SK-N-MC (cell line): ENCODE measurements at regions not wholly inside any gene's neighbourhood (a gene's known extent, or its start where the extent isn't known, plus 50 kb on each side); places are given as distances from the start of the nearest gene placed in this dataset.

Experiments used
- DNase-seq: peaks from one replicate; pipeline ENCODE4 v3.0.0-alpha.2; 2011; ENCODE audit warnings: low read depth, low spot score
- H3K27ac ChIP-seq: fragments of 200-600 bp; sonication (generic); 2 replicates; pipeline ENCODE4 v1.5.1; 2016; ENCODE audit warnings: mixed run types
- H3K36me3 ChIP-seq: fragments of 200-600 bp; sonication (generic); 2 replicates; pipeline ENCODE4 v1.6.1; 2017; ENCODE audit warnings: antibody characterized with exemption, low read length, mixed read lengths; ENCODE audit not compliant: insufficient read depth
- H3K4me3 ChIP-seq: fragments of 200-600 bp; sonication (generic); 2 replicates; pipeline ENCODE4 v1.5.1; 2016
- H3K9ac ChIP-seq: fragments of 200-600 bp; sonication (generic); 2 replicates; pipeline ENCODE4 v1.8.0; 2017; ENCODE audit warnings: mixed run types, mixed read lengths; ENCODE audit not compliant: insufficient read length
- H3K9me3 ChIP-seq: fragments of 200-600 bp; sonication (generic); 2 replicates; pipeline ENCODE4 v1.6.1; 2017; ENCODE audit warnings: low read depth, mild to moderate bottlenecking, antibody characterized with exemption, low read length, moderate library complexity, mixed read lengths
- EZH2 ChIP-seq: fragments of 200-600 bp; sonication (generic); IDR thresholded peaks from one replicate; pipeline ENCODE4 v1.6.1; 2017; ENCODE audit warnings: antibody characterized with exemption
- FOXP2 ChIP-seq: optimal IDR thresholded peaks from 2 replicates; pipeline ENCODE3; 2011; ENCODE audit warnings: mild to moderate bottlenecking, moderate library complexity; ENCODE audit not compliant: insufficient read depth; ENCODE audit errors: extremely low read length, control extremely low read depth
- POLR2AphosphoS5 ChIP-seq: IDR thresholded peaks from 2 replicates; pipeline ENCODE4 v1.6.1; 2012; ENCODE audit warnings: mild to moderate bottlenecking, low read depth, low read length, borderline replicate concordance

DNA sequence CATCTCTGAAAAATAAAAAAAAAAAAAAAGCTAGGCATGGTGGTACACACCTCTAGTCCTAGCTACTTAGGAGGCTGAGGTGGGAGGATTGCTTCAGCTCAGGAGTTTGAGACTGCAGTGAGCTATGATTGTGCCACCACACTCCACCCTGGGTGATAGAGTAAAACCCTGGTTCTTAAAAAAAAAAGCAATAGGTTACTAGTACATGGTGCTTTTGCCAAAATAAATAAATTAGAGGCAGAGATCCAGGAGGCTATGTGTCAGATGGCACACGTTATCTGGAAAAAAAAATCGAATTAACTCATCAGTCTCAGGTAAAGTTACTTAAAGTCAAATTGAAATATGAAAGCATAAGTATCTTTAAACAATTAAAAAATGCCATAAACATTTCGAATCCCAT is 94.3 kb downstream of the VCX3A start:
- H3K27ac ChIP-seq = no peak overlapping the region
- DNase-seq = no peak
- H3K36me3 ChIP-seq = no peaks in the 10 kb centered on the region
- no peak overlapping the region for H3K4me3 ChIP-seq
- TF ChIP-seq FOXP2 (no peak), EZH2 (no peak), POLR2AphosphoS5 (no peak)
- H3K9ac ChIP-seq = no peak overlapping the region
- no peaks in the 10 kb centered on the region for H3K9me3 ChIP-seq

DNA sequence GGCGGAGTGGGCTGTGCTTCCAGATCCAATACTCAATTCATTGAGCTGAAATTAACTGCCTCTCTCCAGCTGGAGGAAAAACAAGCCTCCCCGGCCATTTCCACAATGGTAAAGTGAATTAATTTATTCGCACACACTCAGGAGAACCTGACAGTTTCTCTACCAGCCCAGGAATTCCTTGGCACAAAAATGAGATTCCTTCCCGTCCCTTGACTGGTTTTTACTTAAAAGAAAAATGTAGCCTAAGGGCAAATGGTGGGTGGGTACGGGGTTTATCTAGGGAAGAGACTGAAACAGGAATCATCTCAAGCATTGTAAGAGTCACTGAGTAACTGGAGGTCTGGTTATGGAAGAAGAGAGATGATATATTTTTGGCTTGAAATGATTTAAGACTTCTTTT is 102.7 kb downstream of the VCX3A start:
- H3K4me3 ChIP-seq = peak overlapping the region; percentile 42
- no peaks in the 10 kb centered on the region for H3K36me3 ChIP-seq
- H3K27ac ChIP-seq = no peak overlapping the region
- peak; percentile 40 for DNase-seq
- H3K9ac ChIP-seq = no peak overlapping the region
- no peak for TF ChIP-seq EZH2
- no peaks in the 10 kb centered on the region for H3K9me3 ChIP-seq

DNA sequence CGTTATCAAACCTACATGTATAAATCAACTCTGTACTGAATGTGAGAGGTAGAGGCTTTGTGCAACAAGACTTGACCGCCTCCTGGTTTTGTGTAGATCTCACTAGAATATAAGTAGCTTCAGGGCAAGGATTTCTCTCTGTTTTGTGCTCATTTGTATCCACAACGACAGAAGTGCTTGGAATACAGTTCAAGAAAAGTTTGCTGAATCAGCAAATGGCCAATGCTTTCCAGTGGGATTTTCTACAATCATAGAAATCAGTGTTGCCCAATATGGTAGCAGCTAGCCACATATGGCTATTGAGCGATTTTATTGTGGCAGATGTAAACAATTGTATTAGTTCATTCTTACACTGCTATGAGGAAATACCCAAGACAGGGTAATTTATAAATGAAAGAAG is 127.4 kb downstream of the VCX3A start:
- H3K27ac ChIP-seq = no peak overlapping the region
- TF ChIP-seq FOXP2 = no peak
- no peak for TF ChIP-seq POLR2AphosphoS5
- no peak for TF ChIP-seq EZH2
- no peak overlapping the region for H3K4me3 ChIP-seq

DNA sequence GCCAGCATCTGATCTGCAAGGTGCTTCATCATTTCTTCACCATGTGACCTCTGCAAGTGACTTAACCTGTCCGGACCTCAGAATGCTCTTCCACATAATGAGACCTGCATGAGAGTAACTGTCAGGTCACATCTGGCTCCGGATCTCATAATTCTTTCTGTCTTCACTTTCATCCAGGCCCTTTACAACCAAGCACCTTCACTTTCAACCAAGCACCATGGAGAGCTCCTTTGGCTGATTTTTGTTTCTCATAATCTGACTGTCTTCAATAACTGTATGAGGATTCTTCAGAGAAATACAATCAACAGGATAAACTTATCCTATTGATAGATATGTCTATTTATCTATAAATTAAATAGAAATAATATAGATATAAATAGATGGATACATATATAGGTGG is 148.1 kb downstream of the VCX3A start:
- no peak overlapping the region for H3K4me3 ChIP-seq
- no peak for DNase-seq
- H3K9me3 ChIP-seq = no peaks in the 10 kb centered on the region
- H3K36me3 ChIP-seq = no peaks in the 10 kb centered on the region
- H3K9ac ChIP-seq = no peak overlapping the region
- TF ChIP-seq POLR2AphosphoS5 = no peak
- no peak for TF ChIP-seq EZH2
- no peak for TF ChIP-seq FOXP2
- no peak overlapping the region for H3K27ac ChIP-seq

More for the DNA sequence above, 127.4 kb downstream of the VCX3A start:
- H3K9me3 ChIP-seq = no peaks in the 10 kb centered on the region
- H3K36me3 ChIP-seq = no peaks in the 10 kb centered on the region
- no peak overlapping the region for H3K9ac ChIP-seq
- no peak for DNase-seq

DNA sequence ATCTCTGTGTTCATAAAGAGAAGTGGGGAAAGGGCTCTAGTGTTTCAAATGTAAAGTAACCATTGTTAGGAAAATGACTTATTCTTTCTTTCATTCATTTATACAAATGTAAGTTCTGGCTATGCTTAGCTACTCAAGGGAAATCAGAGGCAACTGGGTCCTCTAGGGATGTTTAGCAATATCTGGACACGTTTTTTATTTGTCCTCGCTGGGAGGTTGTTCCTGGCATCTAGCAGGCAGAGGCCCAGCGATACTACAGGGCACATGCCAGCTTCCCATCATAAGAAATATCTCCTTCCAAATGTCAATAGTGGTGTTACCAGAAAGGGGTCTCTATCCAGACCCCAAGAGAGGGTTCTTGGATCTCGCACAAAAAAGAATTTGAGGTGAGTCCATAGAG is 150.0 kb downstream of the VCX3A start:
- no peak for DNase-seq
- no peak overlapping the region for H3K4me3 ChIP-seq
- H3K9ac ChIP-seq = no peak overlapping the region
- no peak overlapping the region for H3K27ac ChIP-seq
- TF ChIP-seq FOXP2 (no peak), POLR2AphosphoS5 (no peak), EZH2 (no peak)
- H3K36me3 ChIP-seq = no peaks in the 10 kb centered on the region
- H3K9me3 ChIP-seq = no peaks in the 10 kb centered on the region

DNA sequence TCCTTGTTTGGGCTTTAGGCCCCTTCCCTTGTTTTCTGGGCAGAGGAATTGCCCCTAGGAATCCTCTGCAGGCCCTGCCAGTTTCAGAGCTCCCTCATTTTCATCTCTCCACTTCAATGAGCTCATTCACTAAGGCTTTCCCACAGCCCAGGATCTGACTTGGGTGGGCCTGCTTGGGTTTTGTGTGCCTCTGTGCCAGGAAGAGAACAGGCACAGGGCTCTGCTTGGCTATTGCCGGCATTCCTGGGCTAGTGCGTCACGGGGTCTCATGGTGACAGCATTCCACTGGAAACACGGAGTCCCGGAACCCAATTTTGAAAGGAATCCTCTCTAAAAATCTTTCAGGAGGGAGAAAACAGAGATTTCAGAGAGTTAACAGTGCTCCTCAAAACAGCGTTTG is 150.5 kb downstream of the VCX3A start:
- TF ChIP-seq EZH2 (no peak), FOXP2 (no peak), POLR2AphosphoS5 (no peak)
- no peak for DNase-seq
- no peaks in the 10 kb centered on the region for H3K9me3 ChIP-seq
- no peak overlapping the region for H3K4me3 ChIP-seq
- no peaks in the 10 kb centered on the region for H3K36me3 ChIP-seq
- H3K27ac ChIP-seq = no peak overlapping the region
- no peak overlapping the region for H3K9ac ChIP-seq

DNA sequence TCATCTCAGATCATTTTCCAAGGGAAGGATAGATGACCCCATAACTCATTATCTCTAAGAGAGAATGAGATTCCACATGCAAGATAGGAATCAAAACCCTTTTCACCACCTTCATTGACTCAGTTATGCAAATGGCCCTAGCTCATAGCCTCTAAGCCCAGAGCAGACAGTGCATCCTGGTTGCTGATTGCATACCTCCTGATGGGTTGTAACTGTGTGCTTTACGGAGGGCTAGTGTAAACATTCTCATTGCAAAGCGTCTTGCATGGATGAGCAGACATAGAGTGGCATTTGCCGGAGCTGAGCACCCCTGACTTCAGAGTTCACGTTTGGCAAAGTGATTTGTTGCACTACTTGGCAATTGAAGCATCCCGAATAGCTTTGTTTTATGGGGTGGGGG is 151.0 kb downstream of the VCX3A start:
- TF ChIP-seq EZH2 = no peak
- no peak for TF ChIP-seq POLR2AphosphoS5
- TF ChIP-seq FOXP2 = no peak
- Histone ChIP-seq H3K36me3 (no peaks in the 10 kb centered on the region), H3K27ac (no peak overlapping the region), H3K4me3 (no peak overlapping the region), H3K9me3 (no peaks in the 10 kb centered on the region), H3K9ac (no peak overlapping the region)
- DNase-seq = no peak

DNA sequence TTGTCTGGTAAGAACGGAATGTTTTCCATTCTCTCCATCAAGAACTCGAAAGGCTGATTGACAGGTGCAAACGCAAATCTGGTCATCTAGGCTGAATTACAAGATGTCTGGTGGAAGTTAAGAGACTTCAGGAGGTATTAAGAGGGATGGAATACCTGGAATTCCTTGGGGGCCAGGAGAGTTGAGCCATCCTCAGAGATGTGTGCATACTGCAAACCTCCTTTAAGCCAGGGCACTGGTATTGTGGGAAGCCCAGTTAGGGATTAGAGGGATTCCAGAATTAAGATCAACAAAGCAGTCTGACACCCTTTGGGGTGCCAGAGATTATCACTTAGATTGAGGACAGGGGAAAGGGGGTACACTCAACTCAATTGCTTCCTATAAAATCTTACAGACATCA is 151.4 kb downstream of the VCX3A start:
- Histone ChIP-seq H3K27ac (no peak overlapping the region), H3K36me3 (no peaks in the 10 kb centered on the region), H3K9ac (no peak overlapping the region), H3K4me3 (no peak overlapping the region), H3K9me3 (no peaks in the 10 kb centered on the region)
- no peak for TF ChIP-seq FOXP2
- TF ChIP-seq EZH2 = no peak
- TF ChIP-seq POLR2AphosphoS5 = no peak
- DNase-seq = no peak

DNA sequence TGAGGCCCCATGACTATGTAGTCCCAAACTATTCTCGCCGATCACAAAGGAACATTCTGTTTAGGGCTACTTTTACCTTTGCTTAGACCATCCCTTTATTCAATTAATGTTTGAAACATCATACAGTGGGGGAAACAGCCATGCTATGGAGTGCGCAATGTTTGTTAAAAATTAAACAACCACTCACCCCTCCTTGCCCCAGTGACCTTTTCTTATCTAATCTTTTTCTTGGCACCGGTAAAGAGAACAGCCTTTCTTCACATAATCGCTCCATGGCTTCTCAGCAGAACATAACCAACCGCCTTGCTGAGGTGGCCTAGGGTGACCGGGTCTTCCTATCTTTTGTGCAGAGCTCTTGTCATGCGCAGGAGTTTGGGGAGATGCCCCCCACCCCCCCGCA is 152.6 kb downstream of the VCX3A start:
- Histone ChIP-seq H3K4me3 (no peak overlapping the region), H3K36me3 (no peaks in the 10 kb centered on the region), H3K27ac (no peak overlapping the region), H3K9me3 (no peaks in the 10 kb centered on the region), H3K9ac (no peak overlapping the region)
- DNase-seq = no peak
- TF ChIP-seq EZH2 = no peak
- TF ChIP-seq FOXP2 = no peak
- TF ChIP-seq POLR2AphosphoS5 = no peak

DNA sequence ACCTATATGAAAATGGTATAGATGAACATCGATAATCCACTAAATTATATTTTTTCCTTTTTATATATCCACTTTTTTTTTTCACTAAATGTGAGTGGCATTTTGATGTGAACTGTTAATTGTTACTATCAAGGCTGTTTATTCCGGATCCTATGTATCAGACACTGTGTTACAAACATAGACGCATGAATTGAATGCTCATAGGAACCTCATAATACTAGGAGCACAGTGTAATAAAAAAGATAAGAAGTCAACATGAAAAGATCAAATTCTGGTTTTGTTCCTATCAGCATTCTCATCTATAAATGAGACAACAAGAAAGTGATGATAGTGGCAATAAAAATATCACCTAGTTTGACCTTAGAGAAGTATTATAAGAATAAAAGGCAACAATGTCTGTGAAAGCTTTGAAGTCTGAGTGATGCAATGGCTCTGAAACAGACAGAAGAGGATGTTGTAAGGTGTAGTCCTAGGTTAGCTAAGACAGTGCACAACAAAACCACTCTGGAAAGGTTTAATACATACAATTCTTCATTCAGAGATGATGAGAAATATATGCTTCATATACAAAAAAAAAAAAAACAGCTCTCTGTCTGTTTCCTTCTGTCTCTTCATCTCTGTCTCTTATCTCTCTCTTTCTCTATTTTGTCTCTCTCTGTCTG is 148.6 kb upstream of the NLGN4X start:
- Histone ChIP-seq H3K36me3 (no peaks in the 10 kb centered on the region), H3K9me3 (no peaks in the 10 kb centered on the region), H3K27ac (no peak overlapping the region), H3K9ac (no peak overlapping the region), H3K4me3 (no peak overlapping the region)
- DNase-seq = no peak
- TF ChIP-seq EZH2 = no peak
- no peak for TF ChIP-seq FOXP2
- no peak for TF ChIP-seq POLR2AphosphoS5
